Activated T-cell treated with anti-CD3 and anti-CD28 coated beads, Interleukin-2, amount 50 U/mL, for 4 hours (primary cell): ENCODE measurements at regions not wholly inside any gene's neighbourhood (a gene's known extent, or its start where the extent isn't known, plus 50 kb on each side); places are given as distances from the start of the nearest gene placed in this dataset.

ENCODE experiments used
- ATAC-seq, 2 donors: fragments of 200-7000 bp; cut with Tn5 transposase; one replicate each; pipeline ENCODE4 v1.10.0; 2021
- DNase-seq: peaks from one replicate; pipeline ENCODE4 v3.0.0-alpha.2; 2020
- H3K27me3 Mint-ChIP-seq: one replicate; pipeline ENCODE4 v1.8.0; 2021; ENCODE audit warnings: low read depth, mixed read lengths
- H3K36me3 Mint-ChIP-seq: one replicate; pipeline ENCODE4 v1.8.0; 2022; ENCODE audit warnings: mixed read lengths; ENCODE audit not compliant: insufficient read depth
- H3K4me1 Mint-ChIP-seq: one replicate; pipeline ENCODE4 v1.8.0; 2021; ENCODE audit warnings: low read depth, mixed read lengths
- H3K4me3 Mint-ChIP-seq: one replicate; pipeline ENCODE4 v1.8.0; 2021; ENCODE audit warnings: mild to moderate bottlenecking, moderate library complexity, mixed read lengths
- H3K9me3 Mint-ChIP-seq: one replicate; pipeline ENCODE4 v1.8.0; 2021; ENCODE audit warnings: mixed read lengths

DNA sequence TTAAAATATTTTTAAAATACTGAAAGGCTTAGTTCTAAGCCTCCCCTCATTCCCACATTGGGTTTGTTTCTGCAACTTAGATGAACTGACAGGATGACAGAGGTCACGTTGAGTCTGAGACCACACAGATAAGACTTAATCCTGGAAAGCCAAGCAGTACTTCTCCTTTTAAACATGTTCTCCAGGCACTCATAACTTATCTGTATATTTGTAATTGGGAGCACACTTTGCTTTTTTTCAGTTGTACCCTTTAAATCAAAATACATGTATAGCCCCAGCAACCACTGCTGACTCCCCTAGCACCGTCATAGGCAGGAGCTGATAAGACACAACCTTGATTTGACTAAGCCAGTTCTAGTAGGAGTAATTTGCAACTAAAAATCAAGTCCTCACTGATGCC is 394.8 kb downstream of the PID1 start:
- DNase-seq (no peak), ATAC-seq (no peak)
- H3K36me3 Mint-ChIP-seq, result no peaks in the 10 kb centered on the region
- no peak overlapping the region for H3K4me3 Mint-ChIP-seq
- H3K4me1 Mint-ChIP-seq, result no peaks in the 10 kb centered on the region
- H3K9me3 Mint-ChIP-seq, result peaks cover 14% of the 10 kb centered on the region
- H3K27me3 Mint-ChIP-seq, result no peaks in the 10 kb centered on the region

DNA sequence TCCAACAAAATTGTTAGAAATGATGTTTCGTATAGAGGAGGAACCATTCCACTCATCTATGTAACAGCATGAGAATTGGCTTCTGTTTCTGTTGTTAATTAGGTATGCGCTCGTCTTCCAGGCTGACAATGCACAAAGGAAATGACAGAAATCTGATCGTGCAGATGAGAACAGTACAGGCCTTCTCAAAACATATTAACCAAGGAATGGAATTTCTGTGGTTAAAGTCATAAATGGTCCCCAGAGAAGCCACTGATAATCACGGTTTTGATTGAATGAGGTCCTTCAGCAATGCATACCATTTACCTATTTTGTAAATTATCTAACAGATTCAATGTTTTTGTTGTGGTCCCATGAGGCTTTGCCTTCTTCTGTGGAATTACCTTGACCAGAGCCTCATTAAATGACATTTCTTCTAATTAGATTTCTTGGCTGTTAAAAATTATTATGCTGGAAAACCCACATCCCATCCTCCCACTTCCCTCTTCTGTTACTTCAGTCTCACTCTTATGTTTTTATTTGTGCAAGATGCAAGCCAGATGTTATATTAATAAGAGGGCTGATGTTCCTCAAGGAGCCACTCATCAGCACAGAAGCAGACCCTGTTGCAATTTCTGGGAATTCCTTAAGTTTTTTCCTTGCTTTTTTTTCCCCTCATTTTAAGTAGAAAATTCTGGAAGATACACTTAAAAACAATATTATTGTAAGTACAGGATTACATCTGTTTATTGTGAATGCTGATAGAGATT is 395.8 kb downstream of the PID1 start:
- Mint-ChIP-seq H3K27me3 (no peaks in the 10 kb centered on the region), H3K4me1 (no peaks in the 10 kb centered on the region), H3K36me3 (no peaks in the 10 kb centered on the region), H3K9me3 (peaks cover 14% of the 10 kb centered on the region), H3K4me3 (no peak overlapping the region)
- DNase-seq (no peak), ATAC-seq (no peak)

DNA sequence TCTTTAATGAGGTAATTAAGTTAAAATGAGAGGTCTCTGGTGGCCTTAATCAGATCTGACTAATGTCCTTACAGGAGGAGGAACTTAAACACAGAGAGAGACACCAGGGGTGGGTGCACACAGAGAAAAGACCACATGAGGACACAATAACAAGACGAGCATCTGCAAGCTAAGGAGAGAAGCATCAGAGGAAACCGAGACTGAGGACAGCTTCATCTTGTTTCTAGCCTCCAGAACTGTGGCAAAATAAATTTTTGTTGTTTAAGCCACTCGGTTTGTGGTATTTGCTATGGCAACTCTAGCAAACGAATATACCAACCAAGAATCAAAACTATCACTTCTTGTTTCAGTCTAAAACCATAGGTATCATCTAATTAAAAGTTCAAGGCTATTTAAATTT is 400.1 kb downstream of the PID1 start:
- no peak overlapping the region for H3K4me3 Mint-ChIP-seq
- H3K9me3 Mint-ChIP-seq, result peaks cover 11% of the 10 kb centered on the region
- DNase-seq (no peak), ATAC-seq (no peak)
- H3K27me3 Mint-ChIP-seq, result no peaks in the 10 kb centered on the region
- no peaks in the 10 kb centered on the region for H3K4me1 Mint-ChIP-seq
- no peaks in the 10 kb centered on the region for H3K36me3 Mint-ChIP-seq

DNA sequence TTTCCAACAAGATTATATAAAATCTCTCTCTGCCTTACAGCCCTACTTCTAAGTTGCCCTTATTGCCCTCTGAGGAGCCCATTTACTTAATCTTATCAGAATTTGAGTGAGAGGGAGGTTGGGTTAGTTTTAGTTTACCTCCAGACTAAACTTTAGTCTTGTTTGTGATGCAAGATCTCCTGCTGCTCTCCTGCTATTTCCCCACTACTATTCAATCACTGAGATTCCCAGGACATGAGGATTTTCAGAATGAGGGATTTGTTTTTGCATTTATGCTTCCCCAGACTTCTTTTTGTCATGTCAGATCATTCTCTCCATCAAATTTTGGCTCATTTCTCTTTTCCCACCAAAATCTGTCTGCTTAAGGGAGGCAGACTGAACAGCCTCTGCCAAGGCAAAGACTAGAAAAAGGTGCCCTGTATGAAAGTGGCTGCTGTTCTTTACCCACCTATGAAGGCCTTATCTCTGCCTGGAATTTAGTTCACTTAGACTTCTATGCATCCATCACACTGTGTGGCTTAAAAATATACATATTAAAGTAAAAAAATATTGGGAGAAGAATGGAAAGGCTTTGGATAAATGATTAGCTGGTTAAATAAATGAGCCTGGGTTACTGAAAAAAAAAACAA is 401.3 kb downstream of the PID1 start:
- H3K27me3 Mint-ChIP-seq, result no peaks in the 10 kb centered on the region
- no peak for ATAC-seq
- no peaks in the 10 kb centered on the region for H3K4me1 Mint-ChIP-seq
- peaks cover 15% of the 10 kb centered on the region for H3K9me3 Mint-ChIP-seq
- H3K4me3 Mint-ChIP-seq, result no peak overlapping the region
- DNase-seq, result no peak
- no peaks in the 10 kb centered on the region for H3K36me3 Mint-ChIP-seq

DNA sequence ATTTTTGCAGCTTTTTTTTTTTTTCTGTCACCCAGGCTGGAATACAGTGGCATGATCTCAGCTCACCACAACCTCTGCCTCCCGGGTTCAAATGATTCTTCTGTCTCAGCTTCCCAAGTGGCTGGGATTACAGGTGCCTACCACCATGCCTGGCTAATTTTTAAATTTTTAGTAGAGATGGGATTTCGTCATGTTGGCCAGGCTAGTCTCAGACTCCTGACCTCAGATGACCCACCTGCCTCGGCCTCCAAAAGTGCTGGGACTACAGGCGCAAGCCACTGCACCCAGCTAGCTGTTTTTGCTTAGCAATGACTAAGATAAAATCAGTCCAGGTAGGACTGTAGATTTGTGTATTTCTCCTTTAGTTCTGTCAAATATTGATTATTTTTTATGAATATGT is 403.7 kb downstream of the PID1 start:
- H3K4me3 Mint-ChIP-seq, result no peak overlapping the region
- no peaks in the 10 kb centered on the region for H3K27me3 Mint-ChIP-seq
- peaks cover 11% of the 10 kb centered on the region for H3K9me3 Mint-ChIP-seq
- ATAC-seq (no peak), DNase-seq (no peak)
- H3K4me1 Mint-ChIP-seq, result no peaks in the 10 kb centered on the region
- H3K36me3 Mint-ChIP-seq, result no peaks in the 10 kb centered on the region

DNA sequence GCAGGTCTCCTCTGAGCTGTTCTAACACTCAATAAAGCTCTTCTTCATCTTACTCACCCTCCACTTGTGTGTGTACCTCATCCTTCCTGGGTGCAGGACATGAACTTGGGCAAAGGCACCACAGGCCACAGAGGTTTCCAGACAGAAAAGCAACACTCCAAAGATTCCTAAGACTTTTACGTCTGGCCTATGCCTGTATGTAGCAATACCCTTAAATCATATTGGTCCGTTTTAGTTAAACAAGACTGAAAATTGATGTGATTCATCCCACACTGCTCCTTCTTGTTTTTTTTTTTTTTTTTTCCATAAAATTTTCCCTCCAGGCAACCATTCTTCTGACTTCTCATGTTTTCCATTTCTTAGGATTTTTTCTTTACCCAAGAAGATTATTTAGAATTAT is 404.3 kb downstream of the PID1 start:
- no peaks in the 10 kb centered on the region for H3K4me1 Mint-ChIP-seq

DNA sequence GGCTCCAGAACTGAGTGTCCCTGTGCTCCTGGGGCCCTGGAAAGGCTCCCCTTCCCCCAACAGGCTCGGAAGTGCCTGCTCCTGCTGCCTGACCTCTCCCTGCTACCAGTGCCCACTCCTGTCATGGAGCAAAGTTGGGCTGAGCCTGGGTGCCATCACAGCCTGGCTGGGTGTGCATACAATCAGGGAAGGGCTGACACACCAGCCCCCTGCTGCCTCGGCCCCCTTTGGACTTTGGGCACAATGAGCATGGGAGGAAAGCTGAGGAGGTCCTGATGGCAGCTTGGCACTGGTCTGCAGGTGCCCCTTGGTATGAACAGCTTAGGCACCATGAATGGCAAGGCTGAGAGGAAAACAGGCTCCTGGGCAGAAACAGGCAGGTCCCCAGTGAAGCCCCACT is 405.0 kb downstream of the PID1 start:
- no peaks in the 10 kb centered on the region for H3K4me1 Mint-ChIP-seq

More for the DNA sequence above, 404.3 kb downstream of the PID1 start:
- Mint-ChIP-seq H3K27me3 (no peaks in the 10 kb centered on the region), H3K36me3 (no peaks in the 10 kb centered on the region), H3K9me3 (peaks cover 11% of the 10 kb centered on the region), H3K4me3 (no peak overlapping the region)
- ATAC-seq (no peak), DNase-seq (no peak)

DNA sequence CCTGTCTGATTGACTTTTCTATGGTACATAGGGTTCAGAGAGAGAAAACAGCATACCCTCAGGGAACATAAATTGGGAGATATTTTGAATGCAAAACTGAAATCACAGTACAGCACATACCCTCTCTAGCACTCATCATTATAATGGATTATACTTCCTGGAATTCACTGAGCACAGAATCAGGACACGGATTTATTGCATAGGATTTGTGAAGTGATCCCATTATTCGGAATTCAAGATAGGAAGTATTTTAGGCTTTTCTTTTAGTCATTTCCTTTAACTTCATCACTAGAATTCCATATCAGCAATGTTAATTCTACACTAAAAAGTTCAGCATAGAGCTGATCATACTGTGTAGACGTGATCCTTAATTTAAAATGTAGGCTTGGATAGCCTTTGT is 407.0 kb downstream of the PID1 start:
- Mint-ChIP-seq H3K36me3 (no peaks in the 10 kb centered on the region), H3K27me3 (no peaks in the 10 kb centered on the region)

More for the DNA sequence above, 405.0 kb downstream of the PID1 start:
- DNase-seq (peak; percentile 4), ATAC-seq (no peak)
- H3K27me3 Mint-ChIP-seq, result no peaks in the 10 kb centered on the region
- no peak overlapping the region for H3K4me3 Mint-ChIP-seq
- peaks cover 11% of the 10 kb centered on the region for H3K9me3 Mint-ChIP-seq
- no peaks in the 10 kb centered on the region for H3K36me3 Mint-ChIP-seq

DNA sequence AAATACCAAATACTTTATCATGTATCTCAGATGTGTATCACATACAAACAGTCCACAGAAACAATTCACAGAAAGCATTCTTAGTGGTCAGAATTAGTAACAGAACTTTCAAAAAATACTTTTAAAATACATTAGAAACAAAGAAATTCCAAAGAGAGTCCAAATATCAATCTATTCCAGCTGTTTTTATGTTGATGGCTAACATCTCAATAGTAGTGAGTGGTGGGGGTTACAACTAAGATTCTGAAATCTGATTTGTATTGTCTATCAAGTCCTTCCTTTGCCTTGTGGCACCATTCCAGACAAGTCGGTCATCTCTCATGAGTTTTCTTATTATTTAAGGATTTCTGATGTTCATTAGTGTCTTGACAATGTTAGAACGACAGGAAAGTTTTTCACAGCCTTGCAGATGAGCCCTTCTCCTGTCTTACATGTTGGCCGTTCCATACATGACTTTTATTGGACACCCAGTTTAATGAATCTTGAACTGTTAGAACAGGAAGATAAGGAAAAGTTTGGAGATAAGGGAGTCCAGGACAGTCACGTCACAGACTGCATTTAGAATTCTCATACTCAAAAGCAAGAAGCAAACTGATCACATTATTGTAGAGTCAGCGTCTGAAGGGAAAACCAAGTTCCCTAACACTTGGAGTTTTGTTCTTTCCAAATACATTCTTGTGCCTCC is 410.3 kb downstream of the PID1 start:
- Mint-ChIP-seq H3K36me3 (no peaks in the 10 kb centered on the region), H3K4me1 (no peaks in the 10 kb centered on the region), H3K9me3 (peaks cover 17% of the 10 kb centered on the region), H3K27me3 (no peaks in the 10 kb centered on the region), H3K4me3 (no peak overlapping the region)
- ATAC-seq (no peak), DNase-seq (no peak)

More for the DNA sequence above, 407.0 kb downstream of the PID1 start:
- peaks cover 13% of the 10 kb centered on the region for H3K9me3 Mint-ChIP-seq
- no peak for DNase-seq
- no peak for ATAC-seq
- no peaks in the 10 kb centered on the region for H3K4me1 Mint-ChIP-seq
- no peak overlapping the region for H3K4me3 Mint-ChIP-seq

DNA sequence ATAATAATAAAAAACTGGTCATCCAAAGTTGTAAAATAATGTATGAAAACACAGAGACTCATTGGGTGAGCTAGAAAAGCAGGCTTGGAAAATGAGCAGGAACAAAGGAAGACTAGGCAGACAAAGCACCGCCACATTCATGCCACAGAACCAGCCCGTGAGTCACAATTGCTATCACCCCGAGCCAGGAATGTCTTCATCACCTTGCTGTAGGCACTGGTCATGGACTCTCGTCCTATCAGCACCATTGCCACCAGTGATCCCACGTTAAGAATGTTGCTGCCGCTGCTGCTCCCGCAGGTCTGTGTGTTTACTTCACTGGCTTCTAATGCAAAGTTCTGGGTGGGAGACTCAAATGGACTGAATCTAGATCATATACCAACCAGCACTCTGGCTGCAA is 417.9 kb downstream of the PID1 start:
- no peaks in the 10 kb centered on the region for H3K36me3 Mint-ChIP-seq
- peaks cover 9% of the 10 kb centered on the region for H3K9me3 Mint-ChIP-seq
- H3K27me3 Mint-ChIP-seq, result no peaks in the 10 kb centered on the region

DNA sequence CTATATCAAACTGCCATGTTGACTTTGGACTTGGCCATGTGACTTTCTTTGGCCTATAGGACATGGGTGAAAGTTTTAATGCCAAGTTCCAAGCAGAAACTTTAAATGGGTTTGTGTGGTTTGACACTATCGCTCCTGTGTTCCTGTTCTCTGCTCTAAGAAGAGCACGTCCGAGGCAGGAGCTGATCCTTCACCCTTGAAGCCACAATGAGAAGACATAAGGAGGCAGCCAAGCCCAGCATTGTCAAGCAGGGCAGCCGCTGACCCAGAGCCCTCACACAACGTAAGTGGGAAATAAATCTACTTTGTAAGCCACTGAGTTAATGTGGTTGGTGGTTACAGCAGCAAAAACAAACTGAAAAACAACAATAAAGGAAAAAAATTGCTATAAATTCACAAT is 422.4 kb downstream of the PID1 start:
- H3K4me3 Mint-ChIP-seq, result no peak overlapping the region
- no peaks in the 10 kb centered on the region for H3K36me3 Mint-ChIP-seq
- H3K9me3 Mint-ChIP-seq, result no peaks in the 10 kb centered on the region
- DNase-seq, result no peak
- H3K27me3 Mint-ChIP-seq, result no peaks in the 10 kb centered on the region
- H3K4me1 Mint-ChIP-seq, result no peaks in the 10 kb centered on the region
- no peak for ATAC-seq

More for the DNA sequence above, 417.9 kb downstream of the PID1 start:
- Mint-ChIP-seq H3K4me3 (no peak overlapping the region), H3K4me1 (no peaks in the 10 kb centered on the region)
- ATAC-seq, result no peak
- no peak for DNase-seq

DNA sequence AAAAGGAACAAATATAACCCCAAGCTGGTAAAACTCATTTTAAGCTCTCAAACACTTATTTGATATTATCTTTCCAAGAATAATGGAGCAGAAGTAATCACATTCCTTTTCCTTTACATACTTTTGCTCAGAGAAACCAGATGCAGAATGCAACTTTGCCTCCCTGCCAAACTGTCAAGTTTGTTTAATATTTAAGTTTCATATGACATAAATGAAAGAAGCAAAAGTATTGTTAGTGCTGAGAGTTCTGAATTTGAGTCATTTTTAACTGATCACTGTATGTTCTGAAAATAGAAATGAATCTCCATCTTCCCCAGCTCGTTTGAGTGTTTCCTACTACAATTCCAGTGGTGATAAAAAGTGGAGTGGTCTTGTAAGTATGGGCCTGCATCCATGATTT is 423.4 kb downstream of the PID1 start:
- Mint-ChIP-seq H3K27me3 (no peaks in the 10 kb centered on the region), H3K36me3 (no peaks in the 10 kb centered on the region), H3K4me3 (no peak overlapping the region), H3K9me3 (no peaks in the 10 kb centered on the region), H3K4me1 (no peaks in the 10 kb centered on the region)
- ATAC-seq (no peak), DNase-seq (no peak)

DNA sequence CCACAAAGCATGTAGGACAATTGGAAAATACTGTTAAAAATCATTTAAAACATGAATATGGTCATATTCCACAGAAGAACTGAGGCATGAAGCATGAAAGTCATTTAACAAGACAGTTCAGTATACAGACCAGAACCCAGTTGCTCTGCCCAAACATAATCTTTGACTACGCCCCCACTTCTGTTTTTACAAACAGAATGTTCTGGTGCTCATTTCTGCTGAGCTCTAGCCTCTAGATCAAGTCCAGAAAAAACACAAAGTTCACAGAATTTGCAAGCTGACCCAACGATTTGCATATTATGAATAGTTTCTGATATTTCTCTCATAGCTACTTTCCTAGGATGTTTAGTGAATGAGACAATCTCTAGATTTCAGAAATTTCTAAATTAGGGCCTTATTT is 424.9 kb downstream of the PID1 start:
- H3K27me3 Mint-ChIP-seq, result no peaks in the 10 kb centered on the region
- H3K4me1 Mint-ChIP-seq, result no peaks in the 10 kb centered on the region
- no peaks in the 10 kb centered on the region for H3K9me3 Mint-ChIP-seq
- no peak for ATAC-seq
- H3K4me3 Mint-ChIP-seq, result no peak overlapping the region
- no peak for DNase-seq
- no peaks in the 10 kb centered on the region for H3K36me3 Mint-ChIP-seq

DNA sequence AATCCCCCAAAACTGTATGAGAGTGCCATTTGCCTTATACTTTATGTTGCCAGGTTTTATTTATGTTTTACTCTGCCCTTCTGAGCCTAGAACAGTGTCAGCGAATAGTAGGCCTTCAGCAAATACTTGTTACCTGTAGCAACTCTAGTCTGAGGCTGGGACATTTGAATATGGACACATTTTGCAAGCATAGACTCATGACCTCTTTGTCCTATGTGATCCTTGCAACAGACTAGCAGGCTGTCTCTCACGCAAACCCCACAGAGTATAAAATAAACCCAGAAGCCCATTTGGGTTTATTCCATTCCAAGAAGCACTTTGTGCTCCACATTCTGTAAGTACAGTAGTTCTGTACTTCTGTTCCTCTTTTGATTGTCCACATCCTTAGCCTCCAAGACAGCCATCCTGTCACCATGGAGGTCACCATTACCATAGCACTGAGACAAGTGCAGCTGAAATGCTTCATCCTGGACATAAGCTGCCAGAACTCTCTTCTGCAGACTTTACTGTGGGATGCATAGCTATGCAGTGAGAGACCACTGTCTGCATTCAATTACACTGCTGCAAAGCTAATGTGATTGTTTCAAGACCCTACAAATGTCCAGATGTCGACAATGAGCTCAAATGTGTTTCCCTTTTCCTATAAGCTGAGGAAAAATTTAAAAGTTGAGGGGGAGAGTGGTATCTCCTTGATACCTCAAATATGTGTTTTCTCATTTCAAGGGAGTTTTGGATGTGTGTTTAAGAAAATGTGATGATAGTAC is 425.7 kb downstream of the PID1 start:
- Mint-ChIP-seq H3K36me3 (no peaks in the 10 kb centered on the region), H3K4me1 (no peaks in the 10 kb centered on the region), H3K27me3 (no peaks in the 10 kb centered on the region), H3K9me3 (no peaks in the 10 kb centered on the region), H3K4me3 (no peak overlapping the region)
- ATAC-seq (no peak), DNase-seq (no peak)
